A673 (cell line): ENCODE measurements at regions not wholly inside any gene's neighbourhood (a gene's known extent, or its start where the extent isn't known, plus 50 kb on each side); places are given as distances from the start of the nearest gene placed in this dataset.

Source experiments
- EZH2 ChIP-seq: fragments of 200-600 bp; sonication (generic); IDR thresholded peaks from 2 replicates; pipeline ENCODE4 v1.6.1; 2017; ENCODE audit warnings: borderline replicate concordance, low read depth, mild to moderate bottlenecking, mixed read lengths, antibody characterized with exemption, low read length; ENCODE audit not compliant: poor library complexity, severe bottlenecking
- TF ChIP-seq, protein P1 (sequence below): fragments of 300-800, 200-600 bp; sonication (generic); conservative IDR thresholded peaks from 2 replicates; pipeline ENCODE4 v1.5.1; 2017; ENCODE audit warnings: low read depth, mild to moderate bottlenecking, antibody characterized with exemption, low read length, moderate library complexity, mixed read lengths

- TF ChIP-seq, protein P1, sequence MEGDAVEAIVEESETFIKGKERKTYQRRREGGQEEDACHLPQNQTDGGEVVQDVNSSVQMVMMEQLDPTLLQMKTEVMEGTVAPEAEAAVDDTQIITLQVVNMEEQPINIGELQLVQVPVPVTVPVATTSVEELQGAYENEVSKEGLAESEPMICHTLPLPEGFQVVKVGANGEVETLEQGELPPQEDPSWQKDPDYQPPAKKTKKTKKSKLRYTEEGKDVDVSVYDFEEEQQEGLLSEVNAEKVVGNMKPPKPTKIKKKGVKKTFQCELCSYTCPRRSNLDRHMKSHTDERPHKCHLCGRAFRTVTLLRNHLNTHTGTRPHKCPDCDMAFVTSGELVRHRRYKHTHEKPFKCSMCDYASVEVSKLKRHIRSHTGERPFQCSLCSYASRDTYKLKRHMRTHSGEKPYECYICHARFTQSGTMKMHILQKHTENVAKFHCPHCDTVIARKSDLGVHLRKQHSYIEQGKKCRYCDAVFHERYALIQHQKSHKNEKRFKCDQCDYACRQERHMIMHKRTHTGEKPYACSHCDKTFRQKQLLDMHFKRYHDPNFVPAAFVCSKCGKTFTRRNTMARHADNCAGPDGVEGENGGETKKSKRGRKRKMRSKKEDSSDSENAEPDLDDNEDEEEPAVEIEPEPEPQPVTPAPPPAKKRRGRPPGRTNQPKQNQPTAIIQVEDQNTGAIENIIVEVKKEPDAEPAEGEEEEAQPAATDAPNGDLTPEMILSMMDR: no peak
- no peak for TF ChIP-seq EZH2
These were observed 1110.6 kb downstream of the SORCS3 start for GRCh38 chr10:105751688-105752087.
